ENCODE measurements at regions not wholly inside any gene's neighbourhood (a gene's known extent, or its start where the extent isn't known, plus 50 kb on each side); places are given as distances from the start of the nearest gene placed in this dataset.
A peak's percentile ranks its signal among the peaks of the same experiment; 100 is the strongest.

DNA sequence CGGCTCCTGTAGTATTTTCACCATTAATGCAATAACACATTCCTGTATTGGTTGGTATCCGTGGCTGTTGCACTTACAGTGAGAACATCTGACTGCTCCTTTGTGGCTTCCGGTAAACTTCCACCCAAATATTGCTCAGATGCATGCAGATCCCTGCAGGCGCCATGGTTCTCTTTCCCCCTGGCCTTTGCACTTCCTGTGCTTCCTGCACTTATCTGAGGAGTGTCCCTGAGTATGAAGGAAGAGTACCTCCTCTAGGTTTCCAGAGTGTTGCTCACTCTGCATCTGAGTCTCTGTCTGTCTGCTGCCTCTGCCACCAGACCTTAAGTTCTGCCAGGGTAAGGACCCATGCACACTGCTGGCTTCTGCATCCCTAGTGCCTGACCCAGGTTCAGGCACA, 117.2 kb upstream of the SLC34A2 start:
- DNase-seq: no peak
- Histone ChIP-seq H3K4me3 (ENCODE audit: low read length) (no peak overlapping the region), H3K27ac (ENCODE audit: low read length) (no peak overlapping the region), H3K9me3 (replicated peaks; ENCODE audit: control insufficient read depth, low read depth, low read length) (no peaks in the 10 kb centered on the region), H3K27me3 (ENCODE audit: control insufficient read depth, insufficient read depth, low read length) (no peaks in the 10 kb centered on the region), H3K4me1 (ENCODE audit: control insufficient read depth, insufficient read depth, low read length) (no peaks in the 10 kb centered on the region), H3K36me3 (ENCODE audit: control insufficient read depth, insufficient read depth, low read length) (no peaks in the 10 kb centered on the region)
- no CpG with 5 or more reads among the region's 4 CpGs for WGBS (ENCODE audit: insufficient coverage)

DNA sequence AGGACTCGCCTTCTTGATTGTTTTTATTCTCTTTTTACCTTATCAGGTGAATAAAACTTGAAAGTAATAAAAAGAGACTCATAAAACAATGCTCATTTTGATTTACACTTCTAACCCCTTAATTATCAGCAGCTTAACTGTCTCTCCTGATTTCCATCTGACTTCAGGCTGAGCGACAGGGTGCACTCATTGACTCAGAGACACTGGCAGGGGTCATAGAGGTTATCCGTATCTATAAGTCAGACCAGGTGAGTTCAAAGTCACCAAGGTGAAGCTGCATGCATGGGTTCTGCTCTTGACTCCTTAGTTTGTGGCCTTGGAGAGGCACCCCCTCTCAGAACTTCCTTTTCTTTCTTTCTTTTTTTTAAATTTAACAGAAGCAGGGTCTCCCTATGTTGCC, 116.4 kb upstream of the SLC34A2 start:
- no peak overlapping the region for H3K4me3 ChIP-seq (ENCODE audit: low read length)
- H3K36me3 ChIP-seq (ENCODE audit: control insufficient read depth, insufficient read depth, low read length): no peaks in the 10 kb centered on the region
- H3K27me3 ChIP-seq (ENCODE audit: control insufficient read depth, insufficient read depth, low read length): no peaks in the 10 kb centered on the region
- H3K4me1 ChIP-seq (ENCODE audit: control insufficient read depth, insufficient read depth, low read length): no peaks in the 10 kb centered on the region
- WGBS (ENCODE audit: insufficient coverage): 78% methylated on average over 2 of the region's 3 CpGs
- DNase-seq: no peak
- H3K9me3 ChIP-seq (replicated peaks; ENCODE audit: control insufficient read depth, low read depth, low read length): no peaks in the 10 kb centered on the region
- no peak overlapping the region for H3K27ac ChIP-seq (ENCODE audit: low read length)

DNA sequence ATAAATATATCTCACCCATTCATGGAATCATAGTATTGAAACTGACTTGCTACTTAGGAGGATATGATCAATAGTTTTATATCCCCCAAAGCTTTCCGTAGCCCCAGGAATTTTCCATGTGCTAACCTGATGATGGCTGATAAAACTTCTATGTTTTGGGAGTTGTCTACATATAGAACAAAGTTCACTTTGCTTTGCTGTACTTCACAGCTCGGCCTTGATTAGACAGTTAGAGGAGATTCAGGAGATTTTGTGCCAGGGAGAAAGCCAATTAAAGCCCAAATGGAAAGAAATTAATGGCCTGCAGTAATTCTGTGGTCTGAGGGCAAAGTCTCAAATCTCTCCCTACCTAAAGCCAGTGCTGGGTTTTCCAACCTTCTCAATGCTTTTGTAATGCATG, 114.9 kb upstream of the SLC34A2 start:
- Histone ChIP-seq H3K4me1 (ENCODE audit: control insufficient read depth, insufficient read depth, low read length) (no peaks in the 10 kb centered on the region), H3K27me3 (ENCODE audit: control insufficient read depth, insufficient read depth, low read length) (no peaks in the 10 kb centered on the region), H3K9me3 (replicated peaks; ENCODE audit: control insufficient read depth, low read depth, low read length) (no peaks in the 10 kb centered on the region), H3K4me3 (ENCODE audit: low read length) (no peak overlapping the region), H3K27ac (ENCODE audit: low read length) (no peak overlapping the region), H3K36me3 (ENCODE audit: control insufficient read depth, insufficient read depth, low read length) (no peaks in the 10 kb centered on the region)
- WGBS (ENCODE audit: insufficient coverage): 80% methylated on average over 1 of the region's 2 CpGs
- DNase-seq: no peak

DNA sequence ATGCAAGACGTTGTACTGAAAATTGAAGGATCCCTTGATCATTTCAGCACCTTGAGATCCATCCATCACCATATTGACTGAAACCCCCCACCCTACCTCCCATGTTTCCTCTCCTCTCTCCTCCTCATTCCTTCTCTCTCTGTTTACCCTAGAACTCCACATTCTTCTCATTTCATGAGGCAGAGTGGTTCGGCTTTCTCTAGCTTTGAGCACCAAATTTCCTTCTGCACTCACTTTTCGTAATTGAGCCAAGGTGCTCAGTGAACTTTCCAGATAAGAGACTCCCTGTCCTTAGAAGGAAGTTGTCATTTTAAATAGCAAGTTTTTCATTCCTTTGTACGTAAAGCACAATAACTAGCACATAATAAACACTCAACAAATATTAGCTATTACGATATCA, 108.3 kb upstream of the SLC34A2 start:
- Histone ChIP-seq H3K4me3 (ENCODE audit: low read length) (no peak overlapping the region), H3K36me3 (ENCODE audit: control insufficient read depth, insufficient read depth, low read length) (no peaks in the 10 kb centered on the region), H3K4me1 (ENCODE audit: control insufficient read depth, insufficient read depth, low read length) (no peaks in the 10 kb centered on the region), H3K9me3 (replicated peaks; ENCODE audit: control insufficient read depth, low read depth, low read length) (no peaks in the 10 kb centered on the region), H3K27ac (ENCODE audit: low read length) (no peak overlapping the region), H3K27me3 (ENCODE audit: control insufficient read depth, insufficient read depth, low read length) (no peaks in the 10 kb centered on the region)
- no peak for DNase-seq
- 67% methylated on average over 1 of the region's 5 CpGs for WGBS (ENCODE audit: insufficient coverage)

DNA sequence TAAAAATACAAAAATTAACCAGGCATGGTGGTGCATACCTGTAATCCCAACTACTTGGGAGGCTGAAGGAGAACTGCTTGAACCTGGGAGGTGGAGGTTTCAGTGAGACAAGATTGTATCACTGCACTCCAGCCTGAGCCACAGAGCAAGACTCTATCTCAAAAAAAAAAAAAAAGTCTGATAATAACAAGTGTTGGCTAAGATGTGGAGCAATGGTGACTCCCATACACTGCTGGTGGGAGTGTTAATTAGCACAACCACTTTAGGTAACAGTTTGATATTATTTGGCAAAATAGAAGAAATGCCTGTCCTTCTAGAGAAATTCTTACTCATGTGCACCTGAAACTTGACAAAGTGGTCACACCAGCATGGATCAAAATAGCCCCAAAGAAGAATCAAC, 106.2 kb upstream of the SLC34A2 start:
- Histone ChIP-seq H3K36me3 (ENCODE audit: control insufficient read depth, insufficient read depth, low read length) (no peaks in the 10 kb centered on the region), H3K4me1 (ENCODE audit: control insufficient read depth, insufficient read depth, low read length) (no peaks in the 10 kb centered on the region), H3K27ac (ENCODE audit: low read length) (no peak overlapping the region), H3K9me3 (replicated peaks; ENCODE audit: control insufficient read depth, low read depth, low read length) (no peaks in the 10 kb centered on the region), H3K4me3 (ENCODE audit: low read length) (no peak overlapping the region), H3K27me3 (ENCODE audit: control insufficient read depth, insufficient read depth, low read length) (no peaks in the 10 kb centered on the region)
- no peak for DNase-seq

DNA sequence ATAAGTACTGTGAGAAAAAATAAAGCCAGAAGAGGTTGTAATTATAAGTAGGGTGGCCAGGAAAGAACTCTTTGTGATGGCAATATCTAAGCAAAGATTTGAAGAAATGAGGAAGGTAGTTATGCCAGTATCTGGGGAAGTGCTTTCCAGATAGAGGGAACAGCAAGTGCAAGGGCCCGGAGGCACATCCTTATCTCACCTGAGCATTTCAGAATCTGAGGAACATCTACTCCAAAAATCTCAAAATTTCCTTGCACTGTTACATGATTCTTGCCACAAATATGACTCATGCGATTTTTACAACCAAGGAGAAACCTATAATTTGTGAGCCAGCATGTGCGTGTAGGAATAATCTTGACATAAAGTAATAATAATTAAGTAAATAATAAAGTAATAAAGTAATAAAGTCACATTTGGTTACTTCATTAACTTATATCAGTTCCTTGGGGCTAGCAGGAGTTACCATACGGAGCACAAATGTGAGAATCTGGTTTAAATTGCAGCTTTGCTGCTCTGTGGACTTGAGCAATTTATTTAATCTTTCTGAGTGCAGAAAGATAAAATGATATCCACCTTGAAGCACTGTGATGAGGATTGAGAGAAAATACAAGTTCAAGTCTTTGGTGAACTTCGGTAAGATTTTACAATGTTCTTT, 105.1 kb upstream of the SLC34A2 start:
- no peak for DNase-seq
- no peaks in the 10 kb centered on the region for H3K27me3 ChIP-seq (ENCODE audit: control insufficient read depth, insufficient read depth, low read length)
- no peaks in the 10 kb centered on the region for H3K9me3 ChIP-seq (replicated peaks; ENCODE audit: control insufficient read depth, low read depth, low read length)
- no peak overlapping the region for H3K4me3 ChIP-seq (ENCODE audit: low read length)
- no peaks in the 10 kb centered on the region for H3K36me3 ChIP-seq (ENCODE audit: control insufficient read depth, insufficient read depth, low read length)
- no peaks in the 10 kb centered on the region for H3K4me1 ChIP-seq (ENCODE audit: control insufficient read depth, insufficient read depth, low read length)
- no CpG with 5 or more reads among the region's 5 CpGs for WGBS (ENCODE audit: insufficient coverage)
- H3K27ac ChIP-seq (ENCODE audit: low read length): no peak overlapping the region

DNA sequence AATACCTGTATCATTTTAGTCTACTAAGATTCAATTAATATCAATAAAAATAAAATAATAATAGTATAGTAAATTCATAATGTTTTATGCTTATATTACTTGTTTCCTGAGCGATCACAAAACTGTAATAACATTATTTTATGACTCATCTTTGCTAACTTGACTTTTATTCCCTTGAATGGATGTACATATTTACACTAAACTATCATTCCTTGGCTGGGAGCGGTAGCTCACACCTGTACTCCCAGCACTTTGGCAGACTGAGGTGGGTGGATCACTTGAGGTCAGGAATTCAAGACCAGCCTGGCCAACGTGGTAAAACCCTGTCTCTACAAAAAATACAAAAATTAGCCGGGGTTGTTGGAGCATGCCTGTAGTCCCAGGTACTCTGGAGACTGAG, 104.0 kb upstream of the SLC34A2 start:
- H3K36me3 ChIP-seq (ENCODE audit: control insufficient read depth, insufficient read depth, low read length): no peaks in the 10 kb centered on the region
- H3K27ac ChIP-seq (ENCODE audit: low read length): no peak overlapping the region
- DNase-seq: no peak
- H3K9me3 ChIP-seq (replicated peaks; ENCODE audit: control insufficient read depth, low read depth, low read length): no peaks in the 10 kb centered on the region
- no peaks in the 10 kb centered on the region for H3K27me3 ChIP-seq (ENCODE audit: control insufficient read depth, insufficient read depth, low read length)
- no peaks in the 10 kb centered on the region for H3K4me1 ChIP-seq (ENCODE audit: control insufficient read depth, insufficient read depth, low read length)
- H3K4me3 ChIP-seq (ENCODE audit: low read length): no peak overlapping the region
- no CpG with 5 or more reads among the region's 4 CpGs for WGBS (ENCODE audit: insufficient coverage)

DNA sequence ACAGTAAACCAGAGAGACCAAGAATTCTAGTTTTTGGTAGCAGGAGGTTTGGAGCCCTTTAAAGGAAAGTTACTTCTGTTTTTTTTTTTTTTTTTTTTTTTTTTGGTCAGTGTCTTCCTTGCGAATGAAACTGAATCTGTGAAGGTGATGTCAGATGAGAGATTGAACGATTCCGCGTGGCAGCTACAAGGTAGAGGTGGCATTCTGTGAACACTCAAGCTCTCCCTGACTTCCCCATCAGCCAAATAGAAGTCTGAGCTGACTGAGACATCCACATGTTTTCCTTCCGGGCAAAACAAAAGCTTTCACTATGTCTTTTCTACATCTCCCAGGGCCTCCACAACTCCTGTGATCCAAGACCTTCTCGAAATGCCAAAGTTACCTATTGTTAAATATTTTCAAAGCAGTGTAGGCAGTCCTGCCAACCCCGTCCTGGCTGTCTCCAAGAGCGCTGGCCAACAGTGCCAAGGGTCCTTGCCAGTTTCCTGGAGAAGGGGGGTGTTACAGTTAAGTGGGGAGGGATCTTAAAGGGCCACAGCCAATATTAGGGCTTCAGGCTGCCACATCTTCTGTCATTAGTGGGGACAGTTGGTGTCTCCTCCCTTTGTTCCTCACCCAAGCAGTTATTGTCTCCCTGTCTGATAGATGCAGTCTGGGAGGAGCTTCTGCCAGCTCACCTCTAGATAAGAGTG, 102.9 kb upstream of the SLC34A2 start:
- no peaks in the 10 kb centered on the region for H3K27me3 ChIP-seq (ENCODE audit: control insufficient read depth, insufficient read depth, low read length)
- no peaks in the 10 kb centered on the region for H3K9me3 ChIP-seq (replicated peaks; ENCODE audit: control insufficient read depth, low read depth, low read length)
- H3K36me3 ChIP-seq (ENCODE audit: control insufficient read depth, insufficient read depth, low read length): no peaks in the 10 kb centered on the region
- no peak overlapping the region for H3K4me3 ChIP-seq (ENCODE audit: low read length)
- no peak overlapping the region for H3K27ac ChIP-seq (ENCODE audit: low read length)
- 57% methylated on average over 2 of the region's 8 CpGs for WGBS (ENCODE audit: insufficient coverage)
- no peaks in the 10 kb centered on the region for H3K4me1 ChIP-seq (ENCODE audit: control insufficient read depth, insufficient read depth, low read length)
- peak; percentile 28 for DNase-seq

DNA sequence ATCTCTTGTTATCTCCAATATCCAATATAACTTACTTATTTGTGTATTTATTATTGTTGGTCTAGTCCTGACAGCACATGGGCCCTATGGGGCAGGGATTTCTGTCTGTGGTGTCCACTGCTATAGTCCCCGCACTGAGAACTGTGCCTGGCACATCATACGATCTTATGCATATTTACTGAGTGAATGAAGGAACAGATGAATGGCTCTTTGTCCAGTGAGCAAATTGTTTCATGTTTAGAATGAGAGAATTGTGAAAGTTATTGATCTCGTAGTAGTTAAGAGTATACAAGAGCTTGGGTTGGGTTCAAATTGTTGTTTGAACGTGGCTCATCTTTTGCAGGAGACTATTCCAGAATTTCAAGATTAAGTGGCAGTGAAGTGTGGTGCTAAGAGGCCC, 96.1 kb upstream of the SLC34A2 start:
- 72% methylated on average over 3 of the region's 4 CpGs for WGBS (ENCODE audit: insufficient coverage)
- no peaks in the 10 kb centered on the region for H3K9me3 ChIP-seq (replicated peaks; ENCODE audit: control insufficient read depth, low read depth, low read length)
- no peaks in the 10 kb centered on the region for H3K27me3 ChIP-seq (ENCODE audit: control insufficient read depth, insufficient read depth, low read length)
- H3K27ac ChIP-seq (ENCODE audit: low read length): no peak overlapping the region
- DNase-seq: no peak
- H3K4me3 ChIP-seq (ENCODE audit: low read length): no peak overlapping the region
- no peaks in the 10 kb centered on the region for H3K4me1 ChIP-seq (ENCODE audit: control insufficient read depth, insufficient read depth, low read length)
- H3K36me3 ChIP-seq (ENCODE audit: control insufficient read depth, insufficient read depth, low read length): no peaks in the 10 kb centered on the region

DNA sequence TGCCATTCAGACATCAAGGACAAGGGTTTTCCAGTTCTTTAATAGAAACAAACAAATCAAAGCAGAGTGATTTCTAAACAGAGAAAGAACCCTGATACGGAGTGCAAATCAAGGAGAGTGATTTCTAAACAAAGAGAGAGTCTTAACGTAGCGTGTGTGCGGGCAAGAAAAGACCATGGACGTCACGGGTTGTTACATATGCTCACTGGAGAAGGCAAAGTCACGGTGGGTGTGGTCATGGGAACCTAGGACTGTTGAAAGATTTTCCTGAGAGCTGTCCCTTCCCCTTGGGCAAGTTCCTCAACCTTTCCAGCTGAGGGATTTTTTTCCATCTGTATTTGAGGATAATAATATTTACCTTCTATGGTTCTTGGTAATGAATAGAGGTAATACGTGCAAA, 95.0 kb upstream of the SLC34A2 start:
- Histone ChIP-seq H3K4me1 (ENCODE audit: control insufficient read depth, insufficient read depth, low read length) (no peaks in the 10 kb centered on the region), H3K36me3 (ENCODE audit: control insufficient read depth, insufficient read depth, low read length) (no peaks in the 10 kb centered on the region), H3K27ac (ENCODE audit: low read length) (no peak overlapping the region), H3K4me3 (ENCODE audit: low read length) (no peak overlapping the region), H3K27me3 (ENCODE audit: control insufficient read depth, insufficient read depth, low read length) (no peaks in the 10 kb centered on the region), H3K9me3 (replicated peaks; ENCODE audit: control insufficient read depth, low read depth, low read length) (no peaks in the 10 kb centered on the region)
- DNase-seq: no peak
- 79% methylated on average over 6 of the region's 8 CpGs for WGBS (ENCODE audit: insufficient coverage)

Measured in muscle of leg (tissue), 3 donors.